ENCODE measurements at regions not wholly inside any gene's neighbourhood (a gene's known extent, or its start where the extent isn't known, plus 50 kb on each side); places are given as distances from the start of the nearest gene placed in this dataset.

DNA sequence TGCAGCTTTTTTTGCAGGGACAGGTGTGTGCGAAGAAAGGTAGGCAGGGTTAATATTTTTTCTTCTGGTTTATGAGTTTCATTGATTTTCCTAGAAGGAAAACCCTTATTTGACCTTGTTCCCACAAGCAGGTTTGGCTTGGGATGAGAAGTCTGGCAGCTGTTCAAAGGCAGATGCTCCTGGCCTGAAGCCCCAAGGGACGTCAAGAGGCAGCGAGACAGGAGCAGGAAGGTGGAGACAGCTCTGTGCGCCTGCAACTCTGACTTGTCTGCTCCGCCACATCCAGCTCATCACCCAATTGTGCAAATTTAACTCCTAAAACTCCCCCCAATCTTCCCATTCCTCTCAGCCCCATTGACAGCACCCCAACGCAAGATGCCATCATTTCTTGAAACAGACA is 136.8 kb upstream of the XYLT1 start:
- no peak overlapping the region for H3K27ac ChIP-seq (ENCODE audit: low read depth, low read length)
- H3K9me3 ChIP-seq (ENCODE audit: insufficient read depth, low read depth, low read length), result no peaks in the 10 kb centered on the region
- 0 out of 2 replicates have a peak, but pooled peaks cover 4% of the 10 kb centered on the region for H3K4me1 ChIP-seq (ENCODE audit: insufficient read depth, low read length)
- 93% methylated on average over 6 of the region's 6 CpGs for WGBS
- H3K27me3 ChIP-seq (ENCODE audit: insufficient read depth, low read length), result no peaks in the 10 kb centered on the region
- no peak overlapping the region for H3K9ac ChIP-seq (ENCODE audit: low read depth, low read length)
- no peak overlapping the region for H3K4me3 ChIP-seq (ENCODE audit: low read length)
- H3K36me3 ChIP-seq (ENCODE audit: insufficient read depth, low read length), result no peaks in the 10 kb centered on the region

DNA sequence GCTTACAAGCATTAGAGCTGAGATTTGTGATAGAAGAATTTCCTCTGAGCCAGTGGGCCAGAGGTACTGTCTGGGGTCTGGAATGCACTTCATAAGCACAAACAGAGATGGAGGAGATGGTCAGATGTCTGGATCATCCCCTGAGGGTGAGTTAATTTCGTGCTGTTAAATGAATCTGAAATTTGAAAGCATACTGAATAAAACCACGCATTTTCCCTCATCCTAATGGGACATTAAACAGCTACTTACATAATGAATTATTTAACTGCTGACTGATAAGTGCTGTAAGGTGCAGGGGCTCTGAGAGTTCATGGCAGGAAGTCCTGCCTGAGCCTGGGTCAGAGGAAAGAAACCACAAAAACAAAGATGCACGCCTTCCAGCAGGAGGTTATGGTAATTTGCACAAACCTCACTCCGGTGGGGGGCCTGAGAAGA is 136.3 kb upstream of the XYLT1 start:
- WGBS, result 52% methylated on average over 2 of the region's 4 CpGs
- H3K36me3 ChIP-seq (ENCODE audit: insufficient read depth, low read length), result no peaks in the 10 kb centered on the region
- H3K27ac ChIP-seq (ENCODE audit: low read depth, low read length), result no peak overlapping the region
- H3K4me3 ChIP-seq (ENCODE audit: low read length), result no peak overlapping the region
- H3K4me1 ChIP-seq (ENCODE audit: insufficient read depth, low read length), result 0 out of 2 replicates have a peak, but pooled peaks cover 4% of the 10 kb centered on the region
- no peaks in the 10 kb centered on the region for H3K9me3 ChIP-seq (ENCODE audit: insufficient read depth, low read depth, low read length)
- no peaks in the 10 kb centered on the region for H3K27me3 ChIP-seq (ENCODE audit: insufficient read depth, low read length)
- no peak overlapping the region for H3K9ac ChIP-seq (ENCODE audit: low read depth, low read length)

DNA sequence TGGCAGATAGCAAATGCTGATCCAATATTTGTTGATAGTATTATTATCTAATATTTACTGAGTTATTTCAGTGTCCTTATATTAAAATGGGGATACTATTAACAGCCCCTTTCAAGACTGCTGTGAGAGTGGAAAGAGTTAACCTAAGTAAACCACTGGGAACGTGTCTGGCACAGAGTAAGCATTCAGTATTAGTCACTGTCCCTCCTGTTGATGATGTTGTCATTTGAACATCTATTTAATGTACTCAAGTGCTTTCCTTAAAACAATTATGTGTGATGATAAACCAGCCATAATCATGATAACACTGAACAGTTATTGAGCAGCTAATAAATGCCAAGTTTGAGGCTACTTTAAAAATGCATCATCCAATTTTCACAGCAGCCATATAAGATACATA is 135.7 kb upstream of the XYLT1 start:
- Histone ChIP-seq H3K36me3 (ENCODE audit: insufficient read depth, low read length) (no peaks in the 10 kb centered on the region), H3K4me3 (ENCODE audit: low read length) (no peak overlapping the region), H3K9ac (ENCODE audit: low read depth, low read length) (no peak overlapping the region), H3K4me1 (ENCODE audit: insufficient read depth, low read length) (0 out of 2 replicates have a peak, but pooled peaks cover 4% of the 10 kb centered on the region), H3K9me3 (ENCODE audit: insufficient read depth, low read depth, low read length) (no peaks in the 10 kb centered on the region), H3K27ac (ENCODE audit: low read depth, low read length) (no peak overlapping the region), H3K27me3 (ENCODE audit: insufficient read depth, low read length) (no peaks in the 10 kb centered on the region)
- WGBS, result 64% methylated on average over 1 of the region's 1 CpG

DNA sequence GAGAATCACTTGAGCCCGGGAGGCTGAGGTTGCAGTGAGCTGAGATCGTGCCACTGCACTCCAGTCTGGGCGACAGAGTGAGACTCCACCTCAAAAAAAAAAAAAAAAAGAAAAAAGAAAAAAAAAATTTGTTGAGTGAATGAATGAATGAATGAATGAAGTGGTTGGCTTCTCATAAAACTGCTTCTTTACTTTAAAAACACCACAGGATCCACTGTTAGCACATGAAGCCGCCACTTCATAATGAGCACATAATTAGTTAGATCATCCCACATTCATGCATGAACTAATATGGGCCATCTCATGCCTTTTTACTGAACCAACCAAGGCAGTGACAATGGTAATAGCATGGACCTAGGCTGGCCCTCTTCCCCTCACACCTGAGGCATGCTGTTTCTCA is 135.0 kb upstream of the XYLT1 start:
- no peaks in the 10 kb centered on the region for H3K27me3 ChIP-seq (ENCODE audit: insufficient read depth, low read length)
- no peak overlapping the region for H3K9ac ChIP-seq (ENCODE audit: low read depth, low read length)
- no peaks in the 10 kb centered on the region for H3K9me3 ChIP-seq (ENCODE audit: insufficient read depth, low read depth, low read length)
- H3K36me3 ChIP-seq (ENCODE audit: insufficient read depth, low read length), result no peaks in the 10 kb centered on the region
- 0 out of 2 replicates have a peak, but pooled peaks cover 4% of the 10 kb centered on the region for H3K4me1 ChIP-seq (ENCODE audit: insufficient read depth, low read length)
- 95% methylated on average over 2 of the region's 4 CpGs for WGBS
- no peak overlapping the region for H3K27ac ChIP-seq (ENCODE audit: low read depth, low read length)
- no peak overlapping the region for H3K4me3 ChIP-seq (ENCODE audit: low read length)

DNA sequence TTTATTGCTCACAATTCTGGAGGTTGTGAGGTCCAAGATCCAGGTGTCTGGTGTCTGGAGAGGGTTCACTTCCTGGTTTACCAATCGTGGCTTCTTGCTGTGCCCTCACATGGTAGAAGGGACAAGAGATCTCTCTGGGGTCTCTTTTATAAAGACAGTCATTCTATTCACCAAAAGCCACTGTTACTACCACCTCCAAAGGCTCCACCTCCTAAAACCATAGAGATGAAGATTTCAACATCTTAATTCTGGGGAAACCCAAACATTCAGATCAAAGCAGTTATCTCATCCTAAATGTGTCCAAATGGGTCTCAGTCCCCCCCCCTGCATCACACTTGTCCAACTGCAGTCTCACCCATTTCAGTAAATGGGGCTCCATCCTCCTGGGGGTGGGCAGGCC is 132.9 kb upstream of the XYLT1 start:
- Histone ChIP-seq H3K4me3 (ENCODE audit: low read length) (no peak overlapping the region), H3K36me3 (ENCODE audit: insufficient read depth, low read length) (no peaks in the 10 kb centered on the region), H3K4me1 (ENCODE audit: insufficient read depth, low read length) (0 out of 2 replicates have a peak, but pooled peaks cover 4% of the 10 kb centered on the region), H3K27me3 (ENCODE audit: insufficient read depth, low read length) (no peaks in the 10 kb centered on the region), H3K27ac (ENCODE audit: low read depth, low read length) (no peak overlapping the region), H3K9me3 (ENCODE audit: insufficient read depth, low read depth, low read length) (peaks cover 7% of the 10 kb centered on the region; the same call in 1 of the 2 replicates), H3K9ac (ENCODE audit: low read depth, low read length) (no peak overlapping the region)
- 83% methylated on average over 1 of the region's 1 CpG for WGBS

DNA sequence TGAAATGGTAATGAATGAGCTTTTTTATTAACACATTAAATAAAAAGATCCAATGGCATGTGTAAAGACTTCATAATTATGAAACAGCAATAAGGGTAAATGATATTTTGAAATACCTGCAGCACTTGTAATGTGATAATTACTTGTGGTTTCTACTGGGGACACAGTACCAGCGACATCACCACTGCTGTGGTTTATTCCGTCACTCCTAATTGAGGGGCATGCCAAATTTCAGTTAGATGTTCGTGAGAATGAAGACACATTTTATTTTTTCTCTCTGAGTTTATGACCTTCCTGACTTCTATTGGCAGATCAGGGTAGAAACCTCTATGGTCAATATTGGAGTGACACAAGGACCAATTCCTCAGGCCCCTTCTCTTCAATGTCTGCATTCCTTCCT is 131.9 kb upstream of the XYLT1 start:
- Histone ChIP-seq H3K4me3 (ENCODE audit: low read length) (no peak overlapping the region), H3K9ac (ENCODE audit: low read depth, low read length) (no peak overlapping the region), H3K36me3 (ENCODE audit: insufficient read depth, low read length) (no peaks in the 10 kb centered on the region), H3K4me1 (ENCODE audit: insufficient read depth, low read length) (0 out of 2 replicates have a peak, but pooled peaks cover 4% of the 10 kb centered on the region), H3K9me3 (ENCODE audit: insufficient read depth, low read depth, low read length) (peaks cover 8% of the 10 kb centered on the region; the same call in 1 of the 2 replicates), H3K27me3 (ENCODE audit: insufficient read depth, low read length) (no peaks in the 10 kb centered on the region), H3K27ac (ENCODE audit: low read depth, low read length) (no peak overlapping the region)
- 97% methylated on average over 3 of the region's 3 CpGs for WGBS

DNA sequence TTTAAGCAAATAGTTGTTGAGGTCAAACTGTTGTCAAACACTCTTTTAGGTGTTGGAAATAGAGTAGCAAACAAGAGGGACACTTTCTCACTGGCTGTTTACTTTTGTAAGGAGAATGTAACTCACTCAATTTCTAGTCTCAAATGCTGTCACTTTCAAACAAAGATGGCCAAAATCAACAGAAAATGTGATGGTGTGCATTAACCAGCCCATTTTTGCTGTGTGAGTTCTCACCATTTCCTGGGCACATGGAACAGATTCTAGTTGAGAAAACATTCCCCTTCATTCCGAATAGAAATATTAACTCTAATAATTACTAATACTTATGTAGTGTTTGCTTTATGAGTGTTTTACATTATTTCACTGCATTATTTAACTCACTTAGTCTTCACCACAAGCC is 128.2 kb upstream of the XYLT1 start:
- Histone ChIP-seq H3K27ac (ENCODE audit: low read depth, low read length) (no peak overlapping the region), H3K27me3 (ENCODE audit: insufficient read depth, low read length) (no peaks in the 10 kb centered on the region), H3K4me1 (ENCODE audit: insufficient read depth, low read length) (no peaks in the 10 kb centered on the region), H3K4me3 (ENCODE audit: low read length) (no peak overlapping the region), H3K36me3 (ENCODE audit: insufficient read depth, low read length) (no peaks in the 10 kb centered on the region), H3K9ac (ENCODE audit: low read depth, low read length) (no peak overlapping the region), H3K9me3 (ENCODE audit: insufficient read depth, low read depth, low read length) (peaks cover 8% of the 10 kb centered on the region; the same call in 1 of the 2 replicates)
- WGBS, result no CpG with 5 or more reads among the region's 1 CpG

DNA sequence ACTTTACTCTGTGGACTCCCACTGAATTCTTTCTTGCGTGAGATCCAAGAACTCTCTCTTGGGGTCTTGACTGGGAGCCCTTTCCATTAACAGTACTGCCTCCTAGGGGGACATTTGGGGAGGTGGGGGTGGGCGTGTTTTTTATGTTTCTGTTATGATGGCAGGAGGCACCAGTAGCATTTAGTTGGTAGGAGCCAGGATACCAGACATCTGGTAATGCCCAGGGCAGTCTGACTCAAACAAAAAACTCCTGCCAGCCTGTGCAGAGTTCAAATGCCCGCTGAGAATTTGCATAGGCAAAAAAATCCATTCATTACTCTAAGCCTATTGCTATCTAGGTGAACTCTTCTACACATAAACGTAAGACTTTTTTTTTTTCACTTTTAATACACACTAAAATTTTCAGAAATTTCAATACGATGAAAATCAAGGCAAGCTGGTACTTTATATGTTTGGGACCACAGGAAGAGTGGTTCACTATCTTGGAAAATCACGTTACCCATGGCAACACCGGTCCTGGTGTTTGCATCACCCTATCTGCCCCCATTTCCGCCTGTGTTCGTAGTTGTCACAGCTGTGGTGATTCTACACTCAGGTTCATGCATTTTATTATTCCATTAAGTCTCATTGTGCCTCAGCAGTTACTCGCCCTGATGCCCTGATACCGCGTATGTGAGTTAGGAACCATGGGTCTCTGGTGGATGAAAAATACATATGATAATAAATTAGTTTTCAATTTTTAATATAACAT is 121.1 kb upstream of the XYLT1 start:
- Histone ChIP-seq H3K4me3 (ENCODE audit: low read length) (no peak overlapping the region), H3K9ac (ENCODE audit: low read depth, low read length) (no peak overlapping the region), H3K27ac (ENCODE audit: low read depth, low read length) (no peak overlapping the region), H3K27me3 (ENCODE audit: insufficient read depth, low read length) (no peaks in the 10 kb centered on the region), H3K36me3 (ENCODE audit: insufficient read depth, low read length) (no peaks in the 10 kb centered on the region), H3K4me1 (ENCODE audit: insufficient read depth, low read length) (no peaks in the 10 kb centered on the region), H3K9me3 (ENCODE audit: insufficient read depth, low read depth, low read length) (no peaks in the 10 kb centered on the region)
- WGBS, result 93% methylated on average over 10 of the region's 12 CpGs

DNA sequence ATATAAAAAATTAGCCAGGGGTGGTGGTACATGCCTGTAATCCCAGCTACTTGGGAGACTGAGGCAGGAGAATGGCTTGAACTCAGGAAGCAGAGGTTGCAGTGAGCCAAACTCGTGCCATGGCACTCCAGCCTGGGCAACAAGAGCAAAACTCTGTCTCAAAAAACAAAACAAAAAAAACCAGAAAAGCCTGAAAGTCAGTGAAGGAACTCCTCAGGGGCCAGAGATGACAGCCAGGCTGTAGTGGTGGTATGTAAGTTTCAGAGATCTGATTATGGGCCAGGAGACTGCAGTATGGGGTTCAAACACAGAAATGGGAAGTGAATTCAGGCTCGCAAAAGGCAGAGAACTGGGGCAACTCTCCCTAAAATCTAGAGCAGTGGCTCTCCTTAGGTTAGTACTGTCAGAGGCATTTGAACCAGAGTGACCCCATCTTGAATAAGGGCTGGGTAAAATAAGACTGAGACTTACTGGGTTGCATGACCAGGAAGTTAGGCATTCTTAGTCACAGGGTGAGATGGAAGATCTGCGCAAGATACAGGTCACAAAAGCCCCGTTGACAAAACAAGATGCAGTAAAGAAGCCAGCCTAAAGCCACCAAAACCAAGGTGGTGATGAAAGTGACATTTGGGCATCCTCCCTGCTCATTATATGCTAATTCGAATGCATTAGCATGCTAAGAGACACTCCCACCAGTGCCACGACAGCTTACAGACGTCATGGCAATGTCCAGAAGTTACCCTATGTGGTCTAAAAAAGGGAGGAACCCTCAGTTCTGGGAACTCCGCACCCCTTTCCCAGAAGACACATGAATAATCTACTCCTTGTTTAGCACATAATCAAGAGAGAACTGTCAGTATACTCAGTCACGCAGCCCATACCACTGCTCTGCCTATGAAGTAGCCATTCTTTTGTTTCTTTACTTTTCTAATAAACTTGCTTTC is 120.2 kb upstream of the XYLT1 start:
- Histone ChIP-seq H3K4me3 (ENCODE audit: low read length) (no peak overlapping the region), H3K27me3 (ENCODE audit: insufficient read depth, low read length) (no peaks in the 10 kb centered on the region), H3K9ac (ENCODE audit: low read depth, low read length) (no peak overlapping the region), H3K27ac (ENCODE audit: low read depth, low read length) (no peak overlapping the region), H3K4me1 (ENCODE audit: insufficient read depth, low read length) (no peaks in the 10 kb centered on the region), H3K9me3 (ENCODE audit: insufficient read depth, low read depth, low read length) (no peaks in the 10 kb centered on the region), H3K36me3 (ENCODE audit: insufficient read depth, low read length) (no peaks in the 10 kb centered on the region)
- 91% methylated on average over 9 of the region's 9 CpGs for WGBS

DNA sequence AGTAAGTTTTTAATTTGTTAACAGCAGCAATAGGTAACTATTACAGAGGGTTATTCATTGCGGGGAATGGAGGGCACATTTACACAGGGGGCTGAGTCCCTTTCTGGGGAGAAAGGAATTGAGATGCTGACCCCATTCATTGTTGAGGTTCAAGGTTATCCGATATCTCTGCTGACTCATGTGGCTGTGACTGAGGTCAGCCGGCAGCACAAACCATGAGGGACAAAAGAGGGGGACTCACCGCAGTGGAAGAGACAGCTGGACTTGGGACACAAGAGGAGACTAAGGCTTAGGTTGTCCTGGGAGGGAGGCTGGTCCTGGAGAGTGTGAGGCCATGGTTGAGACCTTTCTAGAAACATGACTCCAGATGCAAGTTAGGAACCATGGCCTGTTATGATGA is 119.1 kb upstream of the XYLT1 start:
- H3K27me3 ChIP-seq (ENCODE audit: insufficient read depth, low read length), result no peaks in the 10 kb centered on the region
- H3K9me3 ChIP-seq (ENCODE audit: insufficient read depth, low read depth, low read length), result no peaks in the 10 kb centered on the region
- no peak overlapping the region for H3K9ac ChIP-seq (ENCODE audit: low read depth, low read length)
- H3K27ac ChIP-seq (ENCODE audit: low read depth, low read length), result no peak overlapping the region
- no peaks in the 10 kb centered on the region for H3K4me1 ChIP-seq (ENCODE audit: insufficient read depth, low read length)
- H3K4me3 ChIP-seq (ENCODE audit: low read length), result no peak overlapping the region
- 92% methylated on average over 4 of the region's 4 CpGs for WGBS
- no peaks in the 10 kb centered on the region for H3K36me3 ChIP-seq (ENCODE audit: insufficient read depth, low read length)

DNA sequence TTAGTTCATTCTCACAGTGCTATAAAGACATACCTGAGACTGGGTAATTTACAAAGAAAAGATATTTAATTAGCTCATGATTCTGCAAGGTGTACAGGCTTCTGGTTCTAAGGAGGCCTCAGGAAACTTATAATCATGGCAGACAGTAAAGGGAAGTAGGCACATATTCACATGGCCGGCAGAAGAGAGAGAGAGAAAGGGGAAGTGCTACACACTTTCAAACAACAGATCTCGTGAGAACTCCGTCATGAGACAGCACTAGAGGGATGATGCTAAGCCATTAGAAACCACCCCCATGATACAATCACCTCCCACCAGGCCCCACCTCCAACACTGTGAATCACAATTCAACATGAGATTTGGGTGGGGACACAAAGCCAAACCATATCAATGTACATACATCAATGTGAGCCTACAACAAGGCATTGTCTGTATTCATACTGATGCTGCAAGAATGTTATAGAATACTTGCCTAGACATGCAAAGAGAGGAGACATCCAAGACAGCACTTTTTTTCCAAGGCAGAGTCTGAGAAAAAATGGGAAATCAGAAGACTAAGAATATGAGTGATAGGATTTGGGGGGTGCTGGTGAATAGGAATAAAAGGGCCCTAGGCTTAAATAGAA is 114.8 kb upstream of the XYLT1 start:
- H3K9me3 ChIP-seq (ENCODE audit: insufficient read depth, low read depth, low read length), result peaks cover 8% of the 10 kb centered on the region
- WGBS, result 92% methylated on average over 3 of the region's 3 CpGs
- no peak overlapping the region for H3K4me3 ChIP-seq (ENCODE audit: low read length)
- H3K4me1 ChIP-seq (ENCODE audit: insufficient read depth, low read length), result no peaks in the 10 kb centered on the region
- no peak overlapping the region for H3K27ac ChIP-seq (ENCODE audit: low read depth, low read length)
- H3K36me3 ChIP-seq (ENCODE audit: insufficient read depth, low read length), result no peaks in the 10 kb centered on the region
- H3K9ac ChIP-seq (ENCODE audit: low read depth, low read length), result no peak overlapping the region
- no peaks in the 10 kb centered on the region for H3K27me3 ChIP-seq (ENCODE audit: insufficient read depth, low read length)
